Spleen (tissue), 11 donors: ENCODE measurements at regions not wholly inside any gene's neighbourhood (a gene's known extent, or its start where the extent isn't known, plus 50 kb on each side); places are given as distances from the start of the nearest gene placed in this dataset.

Experiments used
- DNase-seq: peaks from one replicate; pipeline ENCODE4 v3.0.0-alpha.2; 2020
- H3K27ac ChIP-seq, 8 donors: fragments of 200-600 bp; sonication (generic) in 7 of 8; 1 replicate in 4 of 8; 2 replicates in 4 of 8; pipeline versions ENCODE4 v1.5.0 to v1.8.0; 2016 to 2021; ENCODE audit warnings: inconsistent platforms in 4 of 8, mild to moderate bottlenecking in 4 of 8, moderate library complexity in 1 of 8
- H3K27me3 ChIP-seq, 7 donors: fragments of 200-600 bp; sonication (generic) in 6 of 7; replicated peaks in 1 of 7; 1 replicate in 4 of 7; 2 replicates in 3 of 7; pipeline versions ENCODE4 v1.5.0 to v1.8.0; 2016 to 2021; ENCODE audit warnings: inconsistent platforms in 3 of 7, mild to moderate bottlenecking in 1 of 7
- H3K36me3 ChIP-seq, 6 donors: fragments of 200-600 bp; sonication (generic) in 5 of 6; 1 replicate in 4 of 6; 2 replicates in 2 of 6; pipeline versions ENCODE4 v1.5.0 to v1.8.0; 2016 to 2021; ENCODE audit warnings: inconsistent platforms in 2 of 6
- H3K4me1 ChIP-seq, 6 donors: fragments of 200-600 bp; sonication (generic) in 5 of 6; 1 replicate in 3 of 6; 2 replicates in 3 of 6; pipeline versions ENCODE4 v1.5.0 to v1.8.0; 2016 to 2021; ENCODE audit warnings: inconsistent platforms in 3 of 6
- H3K4me3 ChIP-seq, 8 donors: fragments of 200-600 bp; sonication (generic) in 7 of 8; 1 replicate in 4 of 8; 2 replicates in 4 of 8; pipeline versions ENCODE4 v1.5.0 to v1.8.0; 2016 to 2021; ENCODE audit warnings: inconsistent platforms in 4 of 8, mild to moderate bottlenecking in 4 of 8, moderate library complexity in 2 of 8
- H3K9me3 ChIP-seq, 8 donors: fragments of 200-600 bp; sonication (generic) in 7 of 8; 1 replicate in 4 of 8; 2 replicates in 4 of 8; pipeline versions ENCODE4 v1.5.0 to v1.8.0; 2016 to 2021; ENCODE audit warnings: inconsistent platforms in 4 of 8
- POLR2A ChIP-seq, 3 donors: fragments of 450-650 bp; IDR thresholded peaks; one replicate each; pipeline ENCODE4 v1.5.1; 2017; ENCODE audit warnings: antibody characterized with exemption in 3 of 3, mild to moderate bottlenecking in 1 of 3
- POLR2AphosphoS5 ChIP-seq, 3 donors: sonication (generic); formaldehyde crosslinking; IDR thresholded peaks; one replicate each; pipeline ENCODE4 v1.5.1; 2017; ENCODE audit warnings: antibody characterized with exemption in 3 of 3
- WGBS, 5 donors: extraction: QIAGEN DNeasy Blood & Tissue Kit in 3 of 5; methylation state at CpG; one replicate each; pipeline versions ENCODE4 v1.1.5 to v1.1.7; 2013 to 2018; 5-methylcytosine and 5-hydroxymethylcytosine counted together
- intact Hi-C: fragments of 100-400 bp; cut with DNase I; formaldehyde crosslinking; loops from one replicate; pipeline ENCODE4 v1.15.0; 2023; ENCODE audit warnings: low total_unique reads
- TF ChIP-seq, protein P1 (sequence below), 11 experiments: fragments of 200-600 bp in 7 of 11; fragments of 450-650 bp in 4 of 11; sonication (generic) in 4 of 11; IDR thresholded peaks in 8 of 11; conservative IDR thresholded peaks in 3 of 11; 1 replicate in 7 of 11; 2 replicates in 4 of 11; pipeline versions ENCODE4 v1.4.0 to v1.8.0; 2016 to 2021; ENCODE audit warnings: antibody characterized with exemption in 11 of 11, inconsistent platforms in 4 of 11, mild to moderate bottlenecking in 1 of 11
- donor health status: healthy with polysubstance abuse.
- donor health status: DM: no; HTN: no; CAD: no; lungs with moderate emphysema.
- donor health status: DM: no; HTN: no; CAD: no.
- donor health status: Bipolar disorder and iron deficiency.
- donor health status: healthy.
- donor health status: DM: no; HTN: no; CAD: no.
- donor health status: DM: yes; HTN: yes; CAD: no.

DNA sequence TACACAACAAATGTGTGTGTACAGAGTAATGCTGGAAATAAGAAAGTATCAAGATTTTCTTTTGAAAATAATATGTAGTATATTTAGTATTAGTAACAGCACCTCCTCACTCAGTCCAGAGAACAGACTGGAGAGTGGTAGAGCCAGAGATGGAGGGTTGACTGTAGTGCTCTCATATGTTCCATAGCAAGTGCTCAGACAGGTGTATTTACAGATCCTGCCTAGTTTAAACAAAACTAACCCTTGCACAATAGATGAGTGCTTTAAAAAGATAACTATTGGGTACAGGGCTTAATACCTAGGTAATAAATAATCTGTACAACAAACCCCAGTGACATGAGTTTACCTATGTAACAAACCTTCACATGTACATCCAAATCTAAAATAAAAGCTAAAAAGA is 381.0 kb upstream of the EMCN start:
- H3K9me3 ChIP-seq: no peaks in the 10 kb centered on the region
- no peak overlapping the region for H3K27ac ChIP-seq
- H3K4me3 ChIP-seq: no peak overlapping the region
- DNase-seq: no peak
- peaks cover 0 to 12% (median 4%) of the 10 kb centered on the region in 6 donors for H3K4me1 ChIP-seq
- peaks cover 0 to 12% (median 0%) of the 10 kb centered on the region in 7 donors for H3K27me3 ChIP-seq
- TF ChIP-seq POLR2A (IDR thresholded peaks at IDR 0.05) (no peak), POLR2AphosphoS5 (IDR thresholded peaks at IDR 0.05) (no peak)
- TF ChIP-seq, protein P1, sequence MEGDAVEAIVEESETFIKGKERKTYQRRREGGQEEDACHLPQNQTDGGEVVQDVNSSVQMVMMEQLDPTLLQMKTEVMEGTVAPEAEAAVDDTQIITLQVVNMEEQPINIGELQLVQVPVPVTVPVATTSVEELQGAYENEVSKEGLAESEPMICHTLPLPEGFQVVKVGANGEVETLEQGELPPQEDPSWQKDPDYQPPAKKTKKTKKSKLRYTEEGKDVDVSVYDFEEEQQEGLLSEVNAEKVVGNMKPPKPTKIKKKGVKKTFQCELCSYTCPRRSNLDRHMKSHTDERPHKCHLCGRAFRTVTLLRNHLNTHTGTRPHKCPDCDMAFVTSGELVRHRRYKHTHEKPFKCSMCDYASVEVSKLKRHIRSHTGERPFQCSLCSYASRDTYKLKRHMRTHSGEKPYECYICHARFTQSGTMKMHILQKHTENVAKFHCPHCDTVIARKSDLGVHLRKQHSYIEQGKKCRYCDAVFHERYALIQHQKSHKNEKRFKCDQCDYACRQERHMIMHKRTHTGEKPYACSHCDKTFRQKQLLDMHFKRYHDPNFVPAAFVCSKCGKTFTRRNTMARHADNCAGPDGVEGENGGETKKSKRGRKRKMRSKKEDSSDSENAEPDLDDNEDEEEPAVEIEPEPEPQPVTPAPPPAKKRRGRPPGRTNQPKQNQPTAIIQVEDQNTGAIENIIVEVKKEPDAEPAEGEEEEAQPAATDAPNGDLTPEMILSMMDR (IDR thresholded peaks at IDR 0.05 in 8 of 11, conservative IDR thresholded peaks at IDR 0.05 in 3 of 11): no peak
- intact Hi-C loops: no loop called here
- no peaks in the 10 kb centered on the region for H3K36me3 ChIP-seq

DNA sequence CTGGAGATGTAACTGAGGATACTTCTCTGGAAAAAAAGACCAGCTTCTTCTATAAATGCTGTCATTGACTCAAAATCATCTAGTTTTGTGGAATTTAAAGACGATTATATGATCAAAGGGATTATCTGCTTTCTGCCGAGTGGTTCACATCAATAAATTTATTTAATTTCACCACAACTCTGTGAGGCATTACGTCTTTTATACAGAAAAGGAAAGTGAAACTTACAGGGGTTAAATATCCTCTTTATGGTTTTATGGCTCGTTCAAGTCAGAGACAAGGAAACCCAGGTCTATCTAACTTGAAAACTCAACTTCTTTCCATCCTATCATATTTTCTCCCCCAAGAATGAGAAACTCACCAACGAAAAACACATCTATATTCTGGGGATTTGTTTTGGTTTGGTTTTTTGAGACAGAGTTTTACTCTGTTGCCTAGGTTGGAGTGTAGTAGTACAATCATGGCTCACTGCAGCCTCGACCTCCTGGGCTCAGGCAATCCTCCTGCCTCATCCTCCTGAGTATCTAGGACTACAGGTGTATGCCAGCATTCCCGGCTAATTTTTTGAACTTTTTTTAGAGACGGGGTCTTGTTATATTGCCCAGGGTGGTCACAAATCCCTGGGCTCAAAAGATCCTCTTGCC is 377.9 kb upstream of the EMCN start:
- Histone ChIP-seq H3K36me3 (no peaks in the 10 kb centered on the region), H3K4me1 (peaks cover 0 to 12% (median 4%) of the 10 kb centered on the region in 6 donors), H3K9me3 (peaks cover 0 to 14% (median 8%) of the 10 kb centered on the region in 8 donors), H3K27me3 (peaks cover 0 to 9% (median 0%) of the 10 kb centered on the region in 7 donors), H3K4me3 (peak overlapping the region in 7 of 8 donors; percentile 25 to 63 (median 30)), H3K27ac (peak overlapping the region in 2 of 8 donors; percentile 27 to 43)
- intact Hi-C loops: no loop called here
- DNase-seq: no peak
- TF ChIP-seq POLR2A (IDR thresholded peaks at IDR 0.05) (no peak), POLR2AphosphoS5 (IDR thresholded peaks at IDR 0.05) (no peak)
- TF ChIP-seq, protein P1 (IDR thresholded peaks at IDR 0.05 in 8 of 11, conservative IDR thresholded peaks at IDR 0.05 in 3 of 11): no peak
- 34 to 41% (median 37%) methylated on average over 8 of the region's 8 CpGs for WGBS, 5 donors

DNA sequence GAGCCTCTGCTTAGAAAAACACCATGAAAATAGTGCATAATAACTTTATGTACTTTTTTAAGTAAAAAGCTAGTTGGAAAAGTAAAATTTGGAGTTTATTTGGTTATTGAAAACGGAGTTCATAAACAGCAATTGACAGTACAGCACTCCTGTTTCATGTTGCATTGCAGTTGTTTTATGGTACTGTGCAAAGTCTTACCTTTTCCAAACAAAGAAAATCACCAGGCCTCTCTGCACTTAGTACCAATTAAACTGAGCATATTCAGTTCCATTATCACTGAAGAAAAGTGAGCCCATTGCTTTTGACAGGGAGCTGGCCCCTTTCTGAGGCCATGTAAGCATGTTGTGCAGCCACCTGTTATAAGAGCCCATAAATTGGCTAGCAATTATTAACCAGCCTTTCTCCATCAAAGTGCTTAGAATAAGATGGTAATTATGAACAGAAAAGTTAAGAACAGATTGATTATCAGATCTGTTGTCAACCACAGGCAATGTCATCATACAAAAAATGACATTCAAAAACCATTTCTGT is 376.6 kb upstream of the EMCN start:
- Histone ChIP-seq H3K27me3 (no peaks in the 10 kb centered on the region), H3K4me1 (peaks cover 0 to 12% (median 4%) of the 10 kb centered on the region in 6 donors), H3K9me3 (peaks cover 0 to 26% (median 12%) of the 10 kb centered on the region in 8 donors), H3K27ac (no peak overlapping the region), H3K4me3 (no peak overlapping the region), H3K36me3 (no peaks in the 10 kb centered on the region)
- intact Hi-C loops: no loop called here
- WGBS, 5 donors: 86 to 96% (median 95%) methylated on average over 1 of the region's 1 CpG
- no peak for TF ChIP-seq POLR2AphosphoS5 (IDR thresholded peaks at IDR 0.05)
- TF ChIP-seq, protein P1 (IDR thresholded peaks at IDR 0.05 in 8 of 11, conservative IDR thresholded peaks at IDR 0.05 in 3 of 11): no peak
- TF ChIP-seq POLR2A (IDR thresholded peaks at IDR 0.05): no peak
- no peak for DNase-seq

DNA sequence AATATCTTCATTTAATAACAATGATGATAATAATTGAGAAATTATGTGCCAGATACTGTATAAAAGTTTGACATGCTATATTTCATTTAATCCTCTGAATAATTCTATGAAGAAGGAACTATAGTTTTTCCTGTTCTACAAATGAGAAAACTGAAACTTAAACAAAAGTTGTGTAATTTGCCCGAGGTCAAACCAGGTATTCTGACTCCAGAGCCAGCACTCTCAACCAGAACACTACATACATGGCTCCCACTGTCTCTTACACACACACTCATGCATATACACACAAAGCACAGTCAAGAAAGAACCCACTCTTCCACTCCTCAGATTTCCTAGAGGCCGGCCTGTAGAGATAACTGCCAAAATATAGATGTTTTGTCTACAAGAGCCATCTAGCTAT is 374.0 kb upstream of the EMCN start:
- 81 to 86% (median 85%) methylated on average over 2 of the region's 2 CpGs for WGBS, 5 donors
- TF ChIP-seq, protein P1 (IDR thresholded peaks at IDR 0.05 in 8 of 11, conservative IDR thresholded peaks at IDR 0.05 in 3 of 11): no peak
- TF ChIP-seq POLR2AphosphoS5 (IDR thresholded peaks at IDR 0.05): no peak
- TF ChIP-seq POLR2A (IDR thresholded peaks at IDR 0.05): no peak
- intact Hi-C loops: no loop called here
- H3K27me3 ChIP-seq: no peaks in the 10 kb centered on the region
- no peak overlapping the region for H3K27ac ChIP-seq
- no peak for DNase-seq
- peaks cover 0 to 29% (median 20%) of the 10 kb centered on the region in 8 donors for H3K9me3 ChIP-seq
- H3K4me1 ChIP-seq: peaks cover 0 to 12% (median 4%) of the 10 kb centered on the region in 6 donors
- no peaks in the 10 kb centered on the region for H3K36me3 ChIP-seq
- peak overlapping the region in 1 of 8 donors; percentile 5 for H3K4me3 ChIP-seq
